ENCODE measurements at regions not wholly inside any gene's neighbourhood (a gene's known extent, or its start where the extent isn't known, plus 50 kb on each side); places are given as distances from the start of the nearest gene placed in this dataset.

DNA sequence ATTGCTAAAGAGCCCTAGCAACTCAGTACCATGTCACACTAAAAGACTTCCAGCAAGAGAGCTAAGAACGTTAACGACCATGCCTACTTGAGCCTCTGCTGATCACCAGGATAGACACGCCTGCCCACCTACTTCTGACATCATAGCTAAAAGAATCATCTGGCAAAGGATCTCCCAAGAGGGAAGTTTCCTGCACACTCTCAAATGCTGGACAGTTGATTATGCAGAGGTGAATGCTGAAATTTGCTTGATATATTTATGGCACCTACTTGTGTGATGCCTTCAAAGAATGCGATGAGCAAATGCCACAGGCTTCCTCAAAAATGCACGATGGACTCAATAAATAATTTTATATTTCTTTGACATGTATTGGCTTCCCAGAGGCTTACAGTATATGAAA is 113.6 kb downstream of the GALC start:
- ATAC-seq = no peak
- Histone ChIP-seq H3K27ac (ENCODE audit: low read length) (no peak overlapping the region), H3K4me3 (ENCODE audit: low read length) (no peak overlapping the region), H3K4me1 (ENCODE audit: control insufficient read depth, insufficient read depth, low read length) (no peaks in the 10 kb centered on the region), H3K27me3 (ENCODE audit: control insufficient read depth, insufficient read depth) (no peaks in the 10 kb centered on the region), H3K9me3 (ENCODE audit: control insufficient read depth, low read length) (no peaks in the 10 kb centered on the region)
- WGBS = 73% methylated on average over 5 of the region's 5 CpGs
- intact Hi-C loops (cut with DNase I) = no loop called here
- no peak for DNase-seq

DNA sequence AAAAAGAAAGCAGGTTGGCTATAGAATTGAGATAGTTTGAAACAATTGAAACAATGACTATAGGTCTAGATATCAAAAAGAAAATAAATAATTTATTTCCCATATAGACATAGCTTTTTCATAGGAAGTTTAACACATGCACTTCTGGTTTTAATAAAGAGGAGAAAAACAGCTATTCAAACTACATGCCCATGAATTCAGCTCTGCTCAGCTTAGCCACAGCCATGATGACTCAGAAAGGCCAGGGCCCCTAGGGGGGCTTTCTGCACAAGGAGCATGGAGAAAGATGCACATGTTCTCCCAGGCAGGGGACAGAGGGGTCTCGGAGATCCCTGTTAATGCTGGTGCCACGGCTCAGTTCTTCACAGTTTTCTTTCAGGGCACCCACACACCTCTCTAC is 114.0 kb downstream of the GALC start:
- ATAC-seq = no peak
- H3K9me3 ChIP-seq (ENCODE audit: control insufficient read depth, low read length) = no peaks in the 10 kb centered on the region
- no peaks in the 10 kb centered on the region for H3K4me1 ChIP-seq (ENCODE audit: control insufficient read depth, insufficient read depth, low read length)
- no peak overlapping the region for H3K27ac ChIP-seq (ENCODE audit: low read length)
- no peak overlapping the region for H3K4me3 ChIP-seq (ENCODE audit: low read length)
- intact Hi-C loops (cut with DNase I) = no loop called here
- no peak for DNase-seq
- no peaks in the 10 kb centered on the region for H3K27me3 ChIP-seq (ENCODE audit: control insufficient read depth, insufficient read depth)
- WGBS = 67% methylated on average over 2 of the region's 2 CpGs

- intact Hi-C loops (cut with DNase I) = no loop called here
Measured at GRCh38 chr14:87877877-87878276, 115.1 kb downstream of the GALC start.

GRCh38 chr14:87874676-87875075 is 118.3 kb downstream of the GALC start:
- intact Hi-C loops (cut with DNase I) = no loop called here
- DNase-seq (no peak), ATAC-seq (no peak)
- no peaks in the 10 kb centered on the region for H3K27me3 ChIP-seq (ENCODE audit: control insufficient read depth, insufficient read depth)
- no peak overlapping the region for H3K4me3 ChIP-seq (ENCODE audit: low read length)
- WGBS = 44% methylated on average over 2 of the region's 2 CpGs
- H3K4me1 ChIP-seq (ENCODE audit: control insufficient read depth, insufficient read depth, low read length) = no peaks in the 10 kb centered on the region
- H3K9me3 ChIP-seq (ENCODE audit: control insufficient read depth, low read length) = no peaks in the 10 kb centered on the region
- no peak overlapping the region for H3K27ac ChIP-seq (ENCODE audit: low read length)

More at GRCh38 chr14:87877877-87878276, 115.1 kb downstream of the GALC start:
- Histone ChIP-seq H3K4me3 (ENCODE audit: low read length) (no peak overlapping the region), H3K27ac (ENCODE audit: low read length) (no peak overlapping the region), H3K4me1 (ENCODE audit: control insufficient read depth, insufficient read depth, low read length) (no peaks in the 10 kb centered on the region), H3K27me3 (ENCODE audit: control insufficient read depth, insufficient read depth) (no peaks in the 10 kb centered on the region), H3K9me3 (ENCODE audit: control insufficient read depth, low read length) (no peaks in the 10 kb centered on the region)
- 96% methylated on average over 6 of the region's 6 CpGs for WGBS
- DNase-seq (no peak), ATAC-seq (no peak)

- 30% methylated on average over 1 of the region's 1 CpG for WGBS
Measured at GRCh38 chr14:87873741-87874140, 119.2 kb downstream of the GALC start.

GRCh38 chr14:87869619-87870583 is 123.1 kb downstream of the GALC start:
- WGBS = 82% methylated on average over 4 of the region's 4 CpGs
- H3K4me1 ChIP-seq (ENCODE audit: control insufficient read depth, insufficient read depth, low read length) = no peaks in the 10 kb centered on the region
- no peak overlapping the region for H3K4me3 ChIP-seq (ENCODE audit: low read length)
- no peak overlapping the region for H3K27ac ChIP-seq (ENCODE audit: low read length)
- no peaks in the 10 kb centered on the region for H3K27me3 ChIP-seq (ENCODE audit: control insufficient read depth, insufficient read depth)
- no peak for DNase-seq
- no peaks in the 10 kb centered on the region for H3K9me3 ChIP-seq (ENCODE audit: control insufficient read depth, low read length)
- intact Hi-C loops (cut with DNase I) = no loop called here
- ATAC-seq = peak in 1 of 2 donors; percentile 60

More at GRCh38 chr14:87873741-87874140, 119.2 kb downstream of the GALC start:
- no peak for DNase-seq
- H3K9me3 ChIP-seq (ENCODE audit: control insufficient read depth, low read length) = no peaks in the 10 kb centered on the region
- no peaks in the 10 kb centered on the region for H3K27me3 ChIP-seq (ENCODE audit: control insufficient read depth, insufficient read depth)
- intact Hi-C loops (cut with DNase I) = no loop called here
- H3K4me1 ChIP-seq (ENCODE audit: control insufficient read depth, insufficient read depth, low read length) = no peaks in the 10 kb centered on the region
- peak in 1 of 2 donors; percentile 65 for ATAC-seq
- H3K4me3 ChIP-seq (ENCODE audit: low read length) = no peak overlapping the region
- H3K27ac ChIP-seq (ENCODE audit: low read length) = no peak overlapping the region

DNA sequence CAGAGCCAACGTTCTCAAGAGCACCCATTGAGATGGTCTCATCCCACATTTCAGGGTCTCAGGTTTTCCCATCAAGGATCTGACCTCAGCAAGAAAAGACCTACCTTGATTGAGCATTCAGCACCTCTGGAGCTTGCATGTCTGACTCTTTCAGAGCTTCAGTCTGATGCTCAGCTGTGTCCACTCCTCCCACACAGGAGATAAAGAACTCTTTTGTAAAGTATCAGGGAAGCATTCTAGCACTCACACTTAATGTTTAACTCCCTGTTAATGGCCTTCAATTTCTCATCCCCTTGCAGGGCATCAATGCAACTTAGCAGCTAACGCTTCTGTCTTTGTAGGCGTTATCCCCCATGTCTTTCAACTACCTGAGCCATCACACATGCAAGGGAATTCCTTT is 124.1 kb downstream of the GALC start:
- no peak overlapping the region for H3K4me3 ChIP-seq (ENCODE audit: low read length)
- ATAC-seq = no peak
- no peaks in the 10 kb centered on the region for H3K4me1 ChIP-seq (ENCODE audit: control insufficient read depth, insufficient read depth, low read length)
- WGBS = 65% methylated on average over 3 of the region's 3 CpGs
- no peak for DNase-seq
- H3K27me3 ChIP-seq (ENCODE audit: control insufficient read depth, insufficient read depth) = no peaks in the 10 kb centered on the region
- no peaks in the 10 kb centered on the region for H3K9me3 ChIP-seq (ENCODE audit: control insufficient read depth, low read length)
- intact Hi-C loops (cut with DNase I) = no loop called here
- no peak overlapping the region for H3K27ac ChIP-seq (ENCODE audit: low read length)

- Histone ChIP-seq H3K27me3 (ENCODE audit: control insufficient read depth, insufficient read depth) (no peaks in the 10 kb centered on the region), H3K9me3 (ENCODE audit: control insufficient read depth, low read length) (no peaks in the 10 kb centered on the region), H3K4me3 (ENCODE audit: low read length) (no peak overlapping the region), H3K27ac (ENCODE audit: low read length) (no peak overlapping the region), H3K4me1 (ENCODE audit: control insufficient read depth, insufficient read depth, low read length) (no peaks in the 10 kb centered on the region)
- DNase-seq (no peak), ATAC-seq (no peak)
- intact Hi-C loops (cut with DNase I) = no loop called here
- 83% methylated on average over 3 of the region's 3 CpGs for WGBS
Measured at GRCh38 chr14:87866116-87866515, 126.9 kb downstream of the GALC start.

GRCh38 chr14:87864356-87865270 is 128.4 kb downstream of the GALC start:
- ATAC-seq = no peak
- no peaks in the 10 kb centered on the region for H3K4me1 ChIP-seq (ENCODE audit: control insufficient read depth, insufficient read depth, low read length)
- H3K27ac ChIP-seq (ENCODE audit: low read length) = no peak overlapping the region
- 74% methylated on average over 7 of the region's 7 CpGs for WGBS
- intact Hi-C loops (cut with DNase I) = no loop called here
- no peak overlapping the region for H3K4me3 ChIP-seq (ENCODE audit: low read length)
- no peaks in the 10 kb centered on the region for H3K9me3 ChIP-seq (ENCODE audit: control insufficient read depth, low read length)
- no peaks in the 10 kb centered on the region for H3K27me3 ChIP-seq (ENCODE audit: control insufficient read depth, insufficient read depth)
- DNase-seq = no peak

GRCh38 chr14:87863047-87863446 is 129.9 kb downstream of the GALC start:
- Histone ChIP-seq H3K4me3 (ENCODE audit: low read length) (no peak overlapping the region), H3K27ac (ENCODE audit: low read length) (no peak overlapping the region), H3K4me1 (ENCODE audit: control insufficient read depth, insufficient read depth, low read length) (no peaks in the 10 kb centered on the region), H3K27me3 (ENCODE audit: control insufficient read depth, insufficient read depth) (no peaks in the 10 kb centered on the region), H3K9me3 (ENCODE audit: control insufficient read depth, low read length) (no peaks in the 10 kb centered on the region)
- ATAC-seq (no peak), DNase-seq (no peak)
- 96% methylated on average over 3 of the region's 3 CpGs for WGBS
- intact Hi-C loops (cut with DNase I) = no loop called here

- no peaks in the 10 kb centered on the region for H3K9me3 ChIP-seq (ENCODE audit: control insufficient read depth, low read length)
- ATAC-seq = peak in 1 of 2 donors; percentile 50
Measured at GRCh38 chr14:87852107-87852506, 140.9 kb downstream of the GALC start.

More at GRCh38 chr14:87852107-87852506, 140.9 kb downstream of the GALC start:
- Histone ChIP-seq H3K4me3 (ENCODE audit: low read length) (no peak overlapping the region), H3K27me3 (ENCODE audit: control insufficient read depth, insufficient read depth) (no peaks in the 10 kb centered on the region), H3K27ac (ENCODE audit: low read length) (no peak overlapping the region), H3K4me1 (ENCODE audit: control insufficient read depth, insufficient read depth, low read length) (no peaks in the 10 kb centered on the region)
- DNase-seq = no peak
- intact Hi-C loops (cut with DNase I) = no loop called here
- 50% methylated on average over 3 of the region's 3 CpGs for WGBS
